ENCODE measurements at regions not wholly inside any gene's neighbourhood (a gene's known extent, or its start where the extent isn't known, plus 50 kb on each side); places are given as distances from the start of the nearest gene placed in this dataset.

DNA sequence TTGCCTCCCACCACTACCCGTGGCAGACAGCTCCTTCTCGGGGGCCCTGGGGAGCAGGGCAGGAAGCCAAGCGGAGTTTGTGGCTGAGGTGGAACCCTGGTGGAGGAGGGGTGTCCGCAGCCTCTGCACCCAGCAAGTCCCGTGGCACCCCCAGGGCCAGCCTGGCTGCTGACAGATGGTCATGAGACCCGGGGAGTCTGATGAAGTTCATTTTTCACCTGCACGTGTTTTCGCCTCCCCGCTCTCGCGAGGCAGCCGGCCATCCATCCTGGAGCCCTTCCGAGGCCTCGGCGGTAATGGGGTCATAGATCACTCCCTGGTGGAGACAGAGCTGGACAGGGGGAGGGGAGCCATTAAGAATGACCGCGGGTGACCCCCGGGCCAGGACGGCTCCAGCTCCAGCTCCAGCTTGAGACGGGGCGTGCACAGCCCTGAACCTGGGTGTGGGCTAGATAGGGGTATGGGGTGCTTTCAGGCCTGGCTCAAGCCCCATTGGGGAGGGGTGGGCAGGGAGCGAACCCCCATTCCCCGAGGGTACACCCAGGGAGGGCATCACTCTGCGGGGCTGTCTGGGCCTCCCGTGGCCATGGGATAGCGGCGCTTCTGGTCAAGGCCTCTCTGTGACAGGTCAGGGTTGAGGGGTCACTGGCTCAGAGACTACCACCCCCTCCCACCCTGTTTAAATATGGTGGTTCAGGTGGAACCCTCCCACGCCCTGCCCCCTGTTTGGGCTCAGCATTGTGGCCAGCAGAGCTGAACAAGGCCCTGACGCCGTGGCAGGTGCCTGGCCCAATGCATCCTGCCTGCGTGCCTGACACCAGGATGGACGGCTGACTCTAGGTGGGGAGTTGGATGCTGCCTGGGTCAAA is 227.4 kb upstream of the GSE1 start (continued):
- no peak for TF ChIP-seq TEAD2 (CRISPR knock-in tag; IDR thresholded peaks at IDR 0.05)
- peak; percentile 33; the same call in 1 of the 2 replicates for TF ChIP-seq KMT2A (CRISPR knock-in tag; IDR thresholded peaks at IDR 0.05)
- no peak for TF ChIP-seq ZNF83 (CRISPR knock-in tag; IDR thresholded peaks at IDR 0.05; ENCODE audit: borderline replicate concordance)
- no peak for TF ChIP-seq ZNF512 (CRISPR knock-in tag; IDR thresholded peaks at IDR 0.05)
- TF ChIP-seq ZNF253 (CRISPR knock-in tag; IDR thresholded peaks at IDR 0.05; ENCODE audit: borderline replicate concordance) = no peak
- TF ChIP-seq ZNF160 (CRISPR knock-in tag; IDR thresholded peaks at IDR 0.05) = no peak; the same call in 1 of the 2 replicates
- TF ChIP-seq BHLHE40 (IDR thresholded peaks at IDR 0.05; ENCODE audit: low read length) = peak; percentile 56; the same call in 1 of the 2 replicates
- TF ChIP-seq, protein P1, sequence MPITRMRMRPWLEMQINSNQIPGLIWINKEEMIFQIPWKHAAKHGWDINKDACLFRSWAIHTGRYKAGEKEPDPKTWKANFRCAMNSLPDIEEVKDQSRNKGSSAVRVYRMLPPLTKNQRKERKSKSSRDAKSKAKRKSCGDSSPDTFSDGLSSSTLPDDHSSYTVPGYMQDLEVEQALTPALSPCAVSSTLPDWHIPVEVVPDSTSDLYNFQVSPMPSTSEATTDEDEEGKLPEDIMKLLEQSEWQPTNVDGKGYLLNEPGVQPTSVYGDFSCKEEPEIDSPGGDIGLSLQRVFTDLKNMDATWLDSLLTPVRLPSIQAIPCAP (CRISPR knock-in tag; IDR thresholded peaks at IDR 0.05; ENCODE audit: low read depth) = no peak
- TF ChIP-seq SNAI1 (CRISPR knock-in tag; IDR thresholded peaks at IDR 0.05; ENCODE audit: borderline replicate concordance) = no peak
- no peak for TF ChIP-seq ZBTB8A (CRISPR knock-in tag; IDR thresholded peaks at IDR 0.05; ENCODE audit: borderline replicate concordance, low read depth)
- TF ChIP-seq ZNF598 (CRISPR knock-in tag; IDR thresholded peaks at IDR 0.05; ENCODE audit: borderline replicate concordance) = no peak
- no peak for TF ChIP-seq ZSCAN25 (CRISPR knock-in tag; IDR thresholded peaks at IDR 0.05)
- TF ChIP-seq PRDM15 (CRISPR knock-in tag; IDR thresholded peaks at IDR 0.05) = no peak
- no peak for TF ChIP-seq RBAK (CRISPR knock-in tag; IDR thresholded peaks at IDR 0.05)
- TF ChIP-seq AHR (CRISPR knock-in tag; IDR thresholded peaks at IDR 0.05) = 0 out of 2 replicates have a peak, but pooled peaks have one; percentile 45
- TF ChIP-seq PRPF4 (IDR thresholded peaks at IDR 0.05; ENCODE audit: low read depth, low read length, poor library complexity, severe bottlenecking) = no peak
- TF ChIP-seq, protein P2, sequence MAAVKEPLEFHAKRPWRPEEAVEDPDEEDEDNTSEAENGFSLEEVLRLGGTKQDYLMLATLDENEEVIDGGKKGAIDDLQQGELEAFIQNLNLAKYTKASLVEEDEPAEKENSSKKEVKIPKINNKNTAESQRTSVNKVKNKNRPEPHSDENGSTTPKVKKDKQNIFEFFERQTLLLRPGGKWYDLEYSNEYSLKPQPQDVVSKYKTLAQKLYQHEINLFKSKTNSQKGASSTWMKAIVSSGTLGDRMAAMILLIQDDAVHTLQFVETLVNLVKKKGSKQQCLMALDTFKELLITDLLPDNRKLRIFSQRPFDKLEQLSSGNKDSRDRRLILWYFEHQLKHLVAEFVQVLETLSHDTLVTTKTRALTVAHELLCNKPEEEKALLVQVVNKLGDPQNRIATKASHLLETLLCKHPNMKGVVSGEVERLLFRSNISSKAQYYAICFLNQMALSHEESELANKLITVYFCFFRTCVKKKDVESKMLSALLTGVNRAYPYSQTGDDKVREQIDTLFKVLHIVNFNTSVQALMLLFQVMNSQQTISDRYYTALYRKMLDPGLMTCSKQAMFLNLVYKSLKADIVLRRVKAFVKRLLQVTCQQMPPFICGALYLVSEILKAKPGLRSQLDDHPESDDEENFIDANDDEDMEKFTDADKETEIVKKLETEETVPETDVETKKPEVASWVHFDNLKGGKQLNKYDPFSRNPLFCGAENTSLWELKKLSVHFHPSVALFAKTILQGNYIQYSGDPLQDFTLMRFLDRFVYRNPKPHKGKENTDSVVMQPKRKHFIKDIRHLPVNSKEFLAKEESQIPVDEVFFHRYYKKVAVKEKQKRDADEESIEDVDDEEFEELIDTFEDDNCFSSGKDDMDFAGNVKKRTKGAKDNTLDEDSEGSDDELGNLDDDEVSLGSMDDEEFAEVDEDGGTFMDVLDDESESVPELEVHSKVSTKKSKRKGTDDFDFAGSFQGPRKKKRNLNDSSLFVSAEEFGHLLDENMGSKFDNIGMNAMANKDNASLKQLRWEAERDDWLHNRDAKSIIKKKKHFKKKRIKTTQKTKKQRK (IDR thresholded peaks at IDR 0.05; ENCODE audit: low read length) = no peak
- no peak for TF ChIP-seq TRIM22 (IDR thresholded peaks at IDR 0.05)
